NCI-H2171 treated with DMSO at 0.1 percent for 48 hours (cell line): ENCODE measurements at regions not wholly inside any gene's neighbourhood (a gene's known extent, or its start where the extent isn't known, plus 50 kb on each side); places are given as distances from the start of the nearest gene placed in this dataset.

Experiments used
- DNase-seq: peaks from one replicate; lab custom pipeline; 2025; lab: John Stamatoyannopoulos, UW

- DNase-seq = no peak
These were observed 225.0 kb upstream of the PRR16 start for GRCh38 chr5:120239086-120239485.

DNA sequence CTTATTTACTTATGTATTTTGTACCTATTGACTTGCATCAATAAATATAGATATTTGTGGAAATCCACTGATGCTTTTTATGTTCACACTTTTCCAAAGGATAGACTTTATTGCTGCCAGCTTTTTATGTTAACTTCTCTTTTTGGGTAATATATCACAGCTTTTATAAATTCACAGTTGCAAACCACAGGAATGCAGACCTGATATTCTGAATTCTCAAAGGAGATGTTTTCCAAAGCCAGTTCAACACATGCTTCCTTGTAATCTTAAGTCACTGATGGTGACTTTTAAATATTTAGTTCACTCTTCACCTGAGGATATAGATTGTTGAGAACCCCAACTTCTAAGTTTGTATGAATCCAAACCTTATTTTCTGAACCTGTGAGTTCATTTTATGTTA, 223.4 kb upstream of the PRR16 start:
- DNase-seq = no peak

- DNase-seq = no peak
These were observed 222.7 kb upstream of the PRR16 start for GRCh38 chr5:120241400-120241799.

DNA sequence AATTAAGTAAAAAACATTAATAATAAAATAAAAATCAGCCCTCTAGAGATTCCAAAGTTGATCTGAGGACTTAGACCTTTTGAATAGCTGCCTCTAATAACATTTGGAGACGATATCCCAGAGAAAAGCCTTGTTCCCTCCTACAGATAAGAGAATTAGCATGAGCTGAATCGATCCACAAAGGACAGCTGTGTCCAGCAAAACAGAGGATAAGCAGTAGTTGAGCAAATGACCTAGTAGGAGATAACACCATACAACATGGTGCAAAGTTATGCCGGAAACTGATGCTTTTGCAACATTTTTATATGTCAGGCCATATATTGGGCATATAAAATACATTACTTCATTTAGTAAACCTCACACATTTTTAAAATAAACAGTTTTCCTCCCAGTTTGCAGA, 212.2 kb upstream of the PRR16 start:
- DNase-seq = no peak

DNA sequence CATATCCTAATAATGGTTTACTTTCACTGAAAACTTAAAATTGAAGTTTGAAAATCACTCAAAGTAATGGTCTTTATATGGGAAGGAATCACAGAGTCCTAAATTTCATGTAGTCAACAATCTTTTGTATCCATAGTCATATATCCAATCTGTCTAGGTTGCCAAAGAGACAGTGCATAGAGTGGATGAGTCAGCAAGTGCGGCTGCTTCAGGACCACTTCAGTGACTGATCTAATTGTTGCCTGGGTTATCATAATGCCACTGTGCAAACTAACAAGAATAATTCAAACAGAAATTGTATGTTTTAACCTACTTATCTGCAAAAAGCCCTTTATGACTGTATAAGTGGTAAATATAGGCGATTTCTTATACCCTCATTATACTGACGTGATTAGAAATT, 211.3 kb upstream of the PRR16 start:
- DNase-seq = no peak

DNA sequence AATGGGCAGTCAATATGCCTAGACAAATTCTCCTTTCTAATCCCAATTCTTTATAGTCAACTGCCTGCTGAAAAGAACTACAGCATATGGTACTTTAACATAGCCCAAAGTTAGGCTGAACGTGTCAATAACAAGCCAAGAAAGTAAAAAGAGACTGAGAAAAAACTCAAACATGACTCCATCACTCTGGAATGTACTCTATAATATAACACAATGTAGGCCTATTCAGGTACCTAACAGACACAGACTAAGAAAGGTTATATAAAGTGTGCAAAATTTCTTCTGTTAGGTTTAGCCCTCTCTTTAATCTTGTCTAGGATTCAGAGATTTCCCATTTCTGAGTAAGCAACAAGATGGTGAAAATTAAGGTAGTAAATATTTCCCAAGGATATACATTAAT, 209.7 kb upstream of the PRR16 start:
- no peak for DNase-seq

DNA sequence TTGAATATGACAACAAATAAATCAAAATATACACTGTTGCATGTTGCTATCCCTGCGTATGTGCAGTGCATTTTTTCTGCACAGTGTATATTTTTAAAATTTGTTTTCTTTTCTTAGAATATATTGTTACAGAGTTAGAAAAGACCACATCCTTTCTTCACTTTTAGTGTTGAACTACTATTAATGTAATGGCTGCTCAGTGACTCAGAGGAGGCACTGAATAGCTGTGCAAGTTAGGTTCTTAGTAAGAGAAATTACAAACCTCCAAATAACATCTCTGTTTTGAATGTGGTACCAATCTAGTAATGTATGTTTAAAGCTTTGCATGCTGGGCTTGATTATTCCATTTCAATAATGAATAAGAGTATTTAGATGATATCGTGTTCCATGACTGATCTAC, 208.9 kb upstream of the PRR16 start:
- no peak for DNase-seq

- no peak for DNase-seq
These were observed 207.7 kb upstream of the PRR16 start for GRCh38 chr5:120256376-120256775.

DNA sequence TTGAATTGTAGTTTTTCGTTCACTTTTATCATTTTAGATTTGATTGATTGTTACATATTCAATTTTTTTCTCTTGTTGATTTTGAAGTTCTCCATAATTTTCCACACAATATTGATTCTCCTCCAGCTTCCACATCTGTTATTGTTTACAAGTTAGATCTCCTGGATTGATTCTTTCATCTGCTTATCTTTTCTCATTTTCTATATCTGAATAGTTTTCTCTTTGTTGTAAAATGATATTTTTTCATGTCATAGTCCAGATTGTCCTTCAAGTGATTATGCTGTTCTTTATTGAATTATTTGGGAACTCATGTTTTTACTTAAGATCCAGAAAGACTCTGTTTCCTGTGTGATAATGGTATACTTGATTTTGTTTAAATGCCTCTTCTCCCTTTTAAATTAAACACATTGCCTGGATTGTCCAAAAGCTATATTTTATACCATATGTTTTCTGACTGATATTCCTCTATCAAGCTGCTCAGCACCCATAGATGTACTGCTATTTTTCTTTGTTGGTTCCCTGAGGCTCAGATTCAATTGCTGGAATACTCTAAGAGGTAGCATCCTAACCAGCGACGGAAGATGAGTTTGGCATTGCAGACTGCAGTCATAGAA, 206.6 kb upstream of the PRR16 start:
- no peak for DNase-seq

DNA sequence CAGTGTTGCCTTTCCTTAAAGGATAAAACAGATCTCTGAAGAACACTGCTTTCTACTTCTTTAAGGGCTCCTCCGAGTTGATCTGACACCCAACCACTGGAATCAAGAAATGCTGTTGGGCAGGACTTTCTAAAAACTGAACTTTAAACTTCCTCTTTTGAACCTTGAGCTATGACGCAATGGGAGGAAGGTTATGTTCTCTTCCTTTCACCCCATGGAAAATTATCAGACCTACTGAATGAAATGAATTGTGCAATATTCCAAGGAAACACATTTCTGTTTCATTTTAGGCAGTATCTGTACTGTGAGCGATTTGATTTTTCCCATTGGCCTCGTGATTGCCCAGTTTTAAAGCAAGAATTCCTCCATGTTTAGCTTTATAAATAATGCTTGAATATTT, 206.0 kb upstream of the PRR16 start:
- no peak for DNase-seq

DNA sequence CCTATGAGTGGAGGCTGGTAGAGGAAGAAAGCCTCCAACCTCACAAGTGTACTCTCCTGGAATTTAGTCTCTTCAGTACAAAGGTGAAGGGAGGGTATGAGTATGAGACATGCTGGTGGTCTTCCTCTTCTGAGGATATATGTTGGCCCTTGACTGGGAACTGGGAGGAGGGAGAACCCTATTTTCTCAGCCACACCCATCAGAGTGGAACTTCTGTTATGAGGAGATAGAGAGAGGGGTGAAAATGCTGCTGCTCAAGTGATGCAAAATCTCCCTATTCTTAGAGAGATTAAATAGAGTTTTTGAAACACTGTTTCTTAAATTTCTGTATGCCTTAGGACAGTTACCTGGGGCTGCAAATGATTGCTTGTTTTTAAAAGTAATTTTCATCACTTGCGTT, 203.4 kb upstream of the PRR16 start:
- DNase-seq = no peak

DNA sequence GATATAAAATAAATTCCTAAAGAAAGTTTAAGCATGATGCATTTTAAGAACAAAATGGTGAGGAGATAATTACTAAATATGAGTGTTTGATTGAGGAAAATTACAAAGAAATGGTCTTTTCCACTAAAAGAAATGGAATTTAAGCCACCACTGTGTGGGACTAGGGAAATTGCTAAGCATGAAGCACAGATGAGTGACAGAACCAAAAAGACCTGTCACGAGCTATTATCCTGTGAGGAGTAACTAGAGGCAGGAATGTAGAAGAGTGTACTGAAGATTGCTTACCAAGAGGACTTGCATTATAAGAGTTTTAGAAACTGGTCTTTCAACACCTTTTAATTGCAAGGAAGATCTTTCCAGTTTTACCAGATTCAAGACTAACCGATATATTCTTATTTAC, 193.6 kb upstream of the PRR16 start:
- DNase-seq = no peak

DNA sequence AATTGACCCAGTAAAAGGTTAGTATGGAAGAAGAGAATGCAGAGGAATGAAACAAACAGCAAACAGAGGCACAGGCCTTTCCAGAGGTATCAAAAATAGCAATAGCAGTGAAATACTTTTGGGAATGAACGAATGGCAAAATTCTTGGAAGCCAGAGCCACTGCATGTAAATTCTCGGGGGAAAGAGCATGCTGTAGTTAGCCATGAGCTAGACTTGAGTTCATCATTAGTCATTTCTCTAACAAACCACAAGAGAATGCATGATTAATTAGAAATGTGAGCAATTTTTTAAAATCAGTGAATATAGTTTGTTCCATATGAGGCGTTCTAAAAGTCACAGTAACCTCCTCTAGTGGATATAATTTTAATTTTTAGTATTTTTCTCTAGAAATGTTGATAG, 170.3 kb upstream of the PRR16 start:
- no peak for DNase-seq

DNA sequence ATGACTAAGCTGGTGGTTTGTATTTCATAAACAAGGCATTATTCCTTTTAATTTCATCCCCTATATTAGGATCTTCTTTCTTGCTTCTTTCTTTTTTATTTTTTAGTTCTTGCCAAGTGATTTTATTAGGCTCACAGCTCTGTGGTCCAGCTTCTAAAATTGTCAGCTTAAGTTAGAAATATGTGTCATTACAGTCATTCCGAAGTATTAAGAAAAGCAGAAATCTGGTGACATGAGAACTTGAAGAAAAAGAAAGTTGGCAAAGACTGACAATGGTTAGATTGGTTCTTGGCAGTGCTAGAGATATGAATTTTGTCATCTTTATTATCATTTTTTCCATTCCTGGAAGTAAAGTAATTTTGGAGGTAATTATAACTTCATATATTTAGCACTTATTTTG, 166.5 kb upstream of the PRR16 start:
- DNase-seq = no peak

DNA sequence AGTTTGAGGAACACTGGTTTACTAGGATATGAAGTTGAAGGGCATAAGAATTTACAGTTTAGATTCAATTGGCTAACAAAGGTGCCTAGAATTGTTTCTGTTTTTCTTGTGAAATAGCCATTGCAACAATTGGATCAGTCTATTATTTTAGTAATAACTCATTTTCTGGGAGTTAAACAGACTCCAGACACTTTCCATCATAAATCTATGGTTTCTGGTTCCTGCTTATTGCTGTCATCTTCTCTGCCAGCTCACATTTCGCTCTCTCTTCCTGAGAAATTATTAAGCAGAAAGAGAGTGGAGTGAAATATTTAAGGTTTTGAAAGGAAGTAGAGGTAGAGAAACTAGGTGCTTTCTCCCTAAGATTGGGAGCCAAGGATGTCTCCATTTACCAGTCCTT, 165.1 kb upstream of the PRR16 start:
- DNase-seq = no peak

DNA sequence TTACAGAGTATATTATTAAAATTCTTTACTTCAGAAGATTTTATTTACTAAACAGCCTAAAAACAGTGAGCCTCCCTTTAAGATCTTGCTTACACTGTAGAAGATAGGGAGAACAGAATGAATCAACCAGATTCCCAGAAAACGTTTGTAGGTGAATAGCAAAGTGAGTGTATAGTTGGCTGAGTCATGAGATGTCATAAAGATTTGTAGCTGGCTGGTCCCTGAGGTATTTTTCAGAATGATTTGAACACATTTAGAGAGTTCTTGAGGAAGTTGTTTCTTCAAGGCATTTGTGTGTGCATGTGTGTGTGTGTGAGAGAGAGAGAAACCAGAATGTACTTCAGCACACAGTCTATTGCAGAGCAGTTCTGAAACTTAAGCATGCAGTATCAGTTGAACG, 159.4 kb upstream of the PRR16 start:
- no peak for DNase-seq

DNA sequence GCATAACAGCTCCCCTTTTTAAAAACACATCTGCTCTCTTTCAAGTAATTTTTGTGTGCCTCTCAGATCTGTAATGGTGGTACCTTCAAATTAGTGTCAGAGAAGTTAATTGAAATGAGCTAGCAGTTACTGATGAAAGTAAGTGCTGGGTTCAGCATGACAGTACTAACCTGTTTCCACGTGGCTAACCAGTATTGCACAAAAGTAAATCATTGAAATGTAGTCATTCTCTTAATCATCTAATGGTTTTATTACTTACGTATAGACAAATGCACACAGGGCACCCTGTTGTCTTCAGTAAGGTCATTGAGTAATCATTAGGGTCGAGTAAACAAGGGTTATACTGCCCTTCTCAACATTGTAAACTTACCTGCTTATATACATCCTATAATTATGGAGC, 157.8 kb upstream of the PRR16 start:
- no peak for DNase-seq

DNA sequence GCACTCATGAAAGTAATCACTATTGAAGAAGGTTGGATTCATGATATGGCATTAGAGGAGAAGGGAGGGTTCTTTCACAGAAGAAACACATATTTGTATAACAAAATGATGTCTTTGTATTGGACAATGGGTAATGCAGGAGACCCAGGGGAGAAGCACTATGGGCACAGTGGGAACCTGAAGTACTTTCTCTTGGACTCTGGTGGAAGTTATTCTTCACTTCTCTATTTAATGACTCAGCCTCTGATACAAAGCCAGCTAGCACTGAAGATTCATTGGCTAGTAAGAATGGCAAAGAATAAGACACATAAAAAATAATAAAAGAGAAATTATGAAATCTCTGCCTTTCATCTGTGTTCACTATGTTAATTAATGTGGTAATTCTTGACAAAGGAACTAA, 149.9 kb upstream of the PRR16 start:
- no peak for DNase-seq

GRCh38 chr5:120320626-120321025, 143.5 kb upstream of the PRR16 start:
- no peak for DNase-seq

DNA sequence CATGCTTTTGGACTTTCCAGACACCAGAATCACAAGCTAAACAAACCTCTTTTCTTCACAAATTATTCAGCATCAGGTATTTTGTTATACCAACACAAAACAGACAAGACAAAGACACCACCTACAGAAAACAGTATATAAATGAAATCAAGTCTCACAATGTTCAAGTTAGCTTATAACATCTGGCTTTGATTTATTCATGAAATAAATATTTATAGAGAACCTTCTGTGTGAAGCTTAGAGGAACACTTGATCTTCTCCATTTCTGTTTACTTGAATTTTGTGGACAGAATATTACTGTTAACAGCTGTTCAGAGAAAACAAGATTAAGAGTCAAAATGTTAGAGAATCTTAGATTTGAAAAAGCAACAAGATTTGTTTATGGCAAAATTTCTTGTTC, 137.4 kb upstream of the PRR16 start:
- DNase-seq = no peak

DNA sequence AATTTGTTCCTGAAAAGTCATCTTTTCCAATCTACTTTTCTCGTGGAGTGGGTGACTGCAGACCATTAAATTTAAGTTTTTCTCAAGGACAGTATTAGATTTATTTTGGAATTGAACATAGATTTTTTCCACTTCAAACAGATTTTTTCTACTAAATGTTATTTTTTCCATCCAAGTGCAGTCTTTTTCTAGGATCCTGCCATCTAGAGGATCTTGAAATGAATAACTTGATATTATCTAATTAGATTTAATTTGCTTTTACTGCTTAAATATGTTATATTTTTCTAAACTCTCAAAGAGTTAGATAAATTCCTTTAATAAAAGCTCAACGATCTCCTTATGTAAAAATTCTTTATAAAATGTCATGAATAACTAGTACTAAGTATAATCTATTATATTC, 136.9 kb upstream of the PRR16 start:
- DNase-seq = no peak

DNA sequence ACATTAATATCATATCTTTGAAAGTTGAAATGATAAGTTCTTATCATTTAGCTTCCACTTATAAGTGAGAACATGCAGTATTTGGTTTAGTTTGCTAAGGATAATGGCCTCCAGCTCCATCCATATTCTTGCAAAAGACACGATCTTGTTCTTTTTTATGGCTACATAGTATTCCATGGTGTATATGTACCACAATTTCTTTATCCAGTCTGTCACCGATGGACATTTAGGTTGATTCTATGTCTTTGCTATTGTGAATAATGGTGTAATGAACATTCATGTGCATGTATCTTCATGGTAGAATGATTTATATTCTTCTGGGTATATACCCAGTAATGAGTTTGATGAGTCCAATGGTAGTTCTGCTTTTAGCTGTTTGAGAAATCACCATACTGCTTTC, 135.0 kb upstream of the PRR16 start:
- no peak for DNase-seq

DNA sequence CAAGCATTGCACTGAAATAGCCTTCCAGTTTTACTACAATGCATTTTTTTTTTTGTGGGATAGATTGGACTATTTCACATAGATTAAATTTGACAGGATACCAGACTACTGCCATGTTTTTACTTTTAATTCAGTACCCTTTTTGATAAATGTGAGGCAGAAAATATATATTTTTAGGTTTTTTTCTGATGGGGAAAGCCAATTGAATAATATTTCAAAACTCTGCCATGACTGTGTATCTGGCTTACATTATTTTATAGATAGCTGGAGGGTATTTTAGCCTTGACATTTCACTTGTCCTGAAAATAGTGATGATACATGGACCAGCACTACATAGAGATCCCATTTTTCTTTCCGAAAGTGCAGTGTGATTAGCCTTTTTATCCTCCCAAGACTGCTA, 133.5 kb upstream of the PRR16 start:
- no peak for DNase-seq

DNA sequence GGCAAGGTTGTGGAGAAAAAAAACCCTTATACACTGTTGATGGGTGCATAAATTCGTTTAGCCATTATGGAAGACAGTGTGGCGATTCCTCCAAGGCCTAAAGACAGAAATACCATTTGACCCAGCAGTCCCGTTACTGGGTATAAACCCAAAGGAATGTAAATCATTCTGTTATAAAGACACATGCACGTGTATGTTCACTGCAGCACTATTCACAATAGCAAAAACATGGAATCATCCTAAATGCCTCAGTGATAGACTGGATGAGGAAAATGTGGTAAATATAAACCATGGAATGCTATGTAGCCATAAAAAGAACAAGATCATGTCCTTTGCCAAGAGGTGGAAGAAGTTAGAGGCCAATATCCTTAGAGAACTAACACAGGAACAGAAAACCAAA, 119.9 kb upstream of the PRR16 start:
- no peak for DNase-seq

DNA sequence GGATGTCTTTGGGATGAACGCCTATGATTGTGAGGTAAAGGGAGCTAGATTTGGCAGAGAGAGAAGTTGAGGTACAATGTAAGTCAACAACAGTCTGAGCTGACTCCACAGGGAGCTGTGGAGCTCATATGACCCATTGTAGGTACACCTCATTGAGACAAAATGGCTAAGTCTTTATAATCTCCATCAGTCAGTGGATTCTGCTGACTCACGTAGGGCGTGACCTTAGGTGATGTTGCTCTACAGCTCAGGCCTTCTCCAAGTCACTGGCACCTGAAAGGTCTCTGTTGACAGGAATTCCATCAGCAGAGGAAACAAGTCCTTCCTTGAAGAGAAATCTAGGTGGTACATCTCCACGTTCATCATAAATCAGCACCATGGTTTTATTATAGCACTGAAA, 118.2 kb upstream of the PRR16 start:
- DNase-seq = no peak
